ENCODE measurements at regions not wholly inside any gene's neighbourhood (a gene's known extent, or its start where the extent isn't known, plus 50 kb on each side); places are given as distances from the start of the nearest gene placed in this dataset.

- no peak for TF ChIP-seq CTCF (IDR thresholded peaks at IDR 0.05; ENCODE audit: low read depth, low read length, poor library complexity, severe bottlenecking)
- TF ChIP-seq EZH2phosphoT487 (IDR thresholded peaks at IDR 0.05; ENCODE audit: borderline replicate concordance, low read length) = no peak
These were observed 70.7 kb upstream of the UBE2E1 start for GRCh38 chr3:23735062-23735461.
